GM12892 (cell line): ENCODE measurements at regions not wholly inside any gene's neighbourhood (a gene's known extent, or its start where the extent isn't known, plus 50 kb on each side); places are given as distances from the start of the nearest gene placed in this dataset.

ENCODE experiments used
- POLR2A ChIP-seq: IDR thresholded peaks from 2 replicates; pipeline ENCODE4 v1.6.1; 2011; ENCODE audit warnings: low read depth, low read length, control low read depth
- POLR2AphosphoS5 ChIP-seq: IDR thresholded peaks from 2 replicates; pipeline ENCODE4 v1.6.1; 2011; ENCODE audit warnings: low read depth, low read length, control low read depth

GRCh38 chr2:138956116-138956515 lies 175.9 kb upstream of the NXPH2 start:
- TF ChIP-seq POLR2AphosphoS5 = no peak
- no peak for TF ChIP-seq POLR2A
